Jurkat, Clone E6-1 (cell line): ENCODE measurements at regions not wholly inside any gene's neighbourhood (a gene's known extent, or its start where the extent isn't known, plus 50 kb on each side); places are given as distances from the start of the nearest gene placed in this dataset.
"Not testable (repeated sequence)": the region's sequence is repeated elsewhere in the genome, so short reads cannot be mapped to it uniquely, and the experiment has no call there.

Experiments used
- DNase-seq: peaks from one replicate; pipeline ENCODE4 v3.0.0-alpha.2; 2011; ENCODE audit warnings: low read depth, low spot score
- H3K4me3 ChIP-seq: 2 replicates; pipeline ENCODE4 v1.5.1; 2011; ENCODE audit warnings: mild to moderate bottlenecking, low read length, control low read depth, moderate library complexity

DNA sequence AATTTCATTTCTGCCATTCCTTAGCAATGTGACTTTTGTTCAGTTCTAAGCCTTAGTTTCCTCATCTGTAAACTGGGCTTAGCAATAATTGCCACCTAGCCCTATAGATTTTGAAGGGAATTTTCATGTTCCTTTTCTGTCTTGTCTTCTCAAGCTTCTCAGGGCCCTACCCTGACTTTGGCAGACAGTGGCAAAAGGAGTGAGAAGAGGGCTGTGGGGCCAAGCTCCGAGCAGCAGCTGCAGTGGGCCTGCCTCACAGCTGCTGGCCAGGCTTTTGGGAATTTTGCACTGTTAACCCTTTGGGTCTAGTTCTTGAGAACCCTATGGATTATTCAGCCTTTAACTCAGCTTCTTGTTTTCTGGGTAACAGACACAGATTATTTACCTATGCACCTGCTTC, 67.6 kb upstream of the IGSF1 start:
- DNase-seq: no peak

DNA sequence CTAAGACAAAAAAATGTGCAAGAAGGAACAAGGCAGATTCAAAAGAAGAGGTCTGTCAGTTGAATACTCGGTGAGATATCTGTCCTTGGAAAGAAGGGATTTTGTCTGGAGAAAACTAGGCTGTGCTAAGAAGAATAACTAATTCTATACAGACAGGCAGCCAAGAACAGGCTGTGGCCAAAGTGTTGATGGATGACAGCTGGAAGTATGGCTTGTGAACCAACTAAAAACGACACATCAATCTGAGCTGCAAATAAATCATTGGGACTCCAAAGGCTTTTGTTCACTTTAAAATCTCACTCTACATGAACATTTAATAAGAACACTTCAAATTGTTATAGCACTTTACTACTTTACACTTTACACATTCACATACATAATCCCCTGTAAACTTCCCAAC, 70.5 kb upstream of the IGSF1 start:
- DNase-seq: no peak
- no peak overlapping the region for H3K4me3 ChIP-seq

More for the DNA sequence above, 67.6 kb upstream of the IGSF1 start:
- H3K4me3 ChIP-seq: no peak overlapping the region

DNA sequence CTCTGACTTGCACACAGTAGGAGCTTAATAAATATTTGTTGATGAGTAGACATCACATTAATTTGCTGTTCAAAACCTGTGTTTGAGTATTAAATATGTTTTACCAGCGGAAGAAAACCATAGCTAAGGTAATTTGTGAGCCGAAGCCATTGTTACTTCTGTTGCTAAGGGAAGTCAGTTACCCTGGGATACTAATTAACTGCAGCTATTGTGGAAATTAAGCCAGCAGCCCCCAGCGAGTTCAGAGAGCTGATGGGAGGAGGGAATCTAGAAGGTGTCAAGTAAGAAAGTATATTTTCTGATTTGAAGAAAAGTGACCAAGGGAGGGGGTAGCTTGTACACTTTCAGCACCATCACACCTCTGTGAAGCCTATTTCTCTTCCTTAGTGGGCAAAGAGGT, 76.7 kb upstream of the IGSF1 start:
- H3K4me3 ChIP-seq: no peak overlapping the region
- DNase-seq: no peak

DNA sequence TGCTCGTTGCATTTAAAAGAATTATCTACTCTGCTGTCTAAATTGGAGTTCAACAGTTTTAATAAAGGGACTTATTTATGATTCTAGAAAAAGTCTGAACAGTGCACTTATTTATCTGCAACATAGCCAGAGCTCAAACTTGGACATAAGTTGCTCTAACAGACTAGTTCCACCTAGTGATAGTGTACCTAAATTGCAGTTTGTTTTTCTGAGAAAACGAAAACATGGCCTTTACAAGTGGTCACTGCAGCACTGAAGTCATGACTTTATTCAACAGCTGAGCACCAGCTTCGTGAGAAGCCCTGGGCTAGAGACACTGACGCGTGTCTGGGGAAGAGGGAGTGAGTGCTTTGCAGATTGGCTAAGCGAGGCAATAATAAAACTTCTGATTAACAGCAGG, 77.3 kb upstream of the IGSF1 start:
- no peak for DNase-seq

DNA sequence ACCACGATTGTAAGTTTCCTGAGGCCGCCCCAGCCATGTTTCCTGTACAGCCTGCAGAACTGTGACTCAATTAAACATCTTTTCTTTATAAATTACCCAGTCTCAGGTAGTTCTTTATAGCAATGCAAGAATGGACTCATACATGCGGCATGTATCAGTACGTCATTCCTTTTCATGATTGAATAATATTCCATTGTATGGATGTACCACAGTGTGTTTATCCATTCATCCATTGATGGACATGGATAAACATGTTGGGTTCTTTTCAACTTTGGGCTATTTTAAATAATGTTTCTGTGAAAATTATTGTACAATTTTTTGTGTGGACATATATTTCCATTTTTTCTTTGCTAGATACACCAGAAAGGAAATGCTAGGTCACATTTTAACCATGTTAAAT, 99.2 kb upstream of the IGSF1 start:
- DNase-seq: no peak
- H3K4me3 ChIP-seq: no peak overlapping the region

More for the DNA sequence above, 77.3 kb upstream of the IGSF1 start:
- H3K4me3 ChIP-seq: no peak overlapping the region

DNA sequence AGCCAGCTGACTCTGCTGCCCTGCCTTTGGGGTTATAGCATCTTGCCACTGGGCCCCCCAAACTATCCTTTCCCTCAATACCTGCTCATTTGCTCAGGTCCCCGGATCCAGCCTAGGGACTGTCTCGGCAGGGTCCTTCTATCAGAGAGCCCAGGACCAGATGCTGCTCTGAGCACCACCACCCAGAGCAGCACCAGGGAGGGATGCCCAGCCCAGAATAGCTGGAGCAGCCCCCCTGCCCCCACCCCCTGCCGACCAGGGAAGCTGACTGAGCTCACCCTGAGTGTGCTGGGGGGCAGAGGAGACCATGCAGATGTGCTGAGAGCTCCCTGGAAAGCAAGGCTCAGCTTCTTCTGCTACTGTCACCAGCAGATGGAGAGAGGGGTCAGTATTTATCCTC, 103.6 kb upstream of the IGSF1 start:
- no peak for DNase-seq
- no peak overlapping the region for H3K4me3 ChIP-seq

DNA sequence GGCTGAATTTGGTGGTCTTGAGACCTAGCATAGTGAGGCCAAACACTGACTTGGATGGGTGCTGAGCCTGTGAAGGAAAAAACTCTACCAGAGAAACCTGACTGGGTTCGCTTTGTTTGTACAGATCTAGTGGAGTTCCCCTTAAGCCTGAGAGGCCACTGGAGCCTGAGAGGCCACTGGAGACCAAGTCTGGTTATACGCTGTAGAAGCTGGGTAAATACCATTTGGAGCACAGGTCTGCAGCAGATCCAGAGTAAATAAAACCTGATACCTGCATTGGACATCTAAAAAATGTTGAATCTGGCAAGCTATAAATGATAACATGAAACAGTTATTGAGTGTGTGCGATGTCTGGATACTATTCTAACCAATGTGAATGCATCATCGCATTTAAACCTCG, 104.3 kb upstream of the IGSF1 start:
- no peak for DNase-seq
- H3K4me3 ChIP-seq: no peak overlapping the region

DNA sequence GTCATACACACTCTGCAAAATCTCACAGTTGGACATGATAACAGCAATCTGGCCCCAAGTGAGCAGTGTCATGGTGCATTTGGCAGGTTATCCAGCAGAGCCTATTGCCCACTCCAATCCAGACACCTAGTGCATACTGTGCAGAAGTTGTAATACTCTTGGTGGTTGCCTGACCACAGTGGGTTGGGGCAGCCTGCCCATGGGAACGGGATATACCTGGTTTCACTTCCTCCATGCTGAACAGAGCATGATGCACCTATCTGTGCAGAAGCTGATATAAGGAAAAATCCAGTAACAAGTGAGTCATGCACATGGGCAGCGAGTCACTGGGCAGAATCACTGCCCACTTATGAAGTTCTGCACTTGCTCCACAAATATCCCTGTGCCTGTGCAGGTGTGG, 105.3 kb upstream of the IGSF1 start:
- DNase-seq: no peak
- H3K4me3 ChIP-seq: no peak overlapping the region

DNA sequence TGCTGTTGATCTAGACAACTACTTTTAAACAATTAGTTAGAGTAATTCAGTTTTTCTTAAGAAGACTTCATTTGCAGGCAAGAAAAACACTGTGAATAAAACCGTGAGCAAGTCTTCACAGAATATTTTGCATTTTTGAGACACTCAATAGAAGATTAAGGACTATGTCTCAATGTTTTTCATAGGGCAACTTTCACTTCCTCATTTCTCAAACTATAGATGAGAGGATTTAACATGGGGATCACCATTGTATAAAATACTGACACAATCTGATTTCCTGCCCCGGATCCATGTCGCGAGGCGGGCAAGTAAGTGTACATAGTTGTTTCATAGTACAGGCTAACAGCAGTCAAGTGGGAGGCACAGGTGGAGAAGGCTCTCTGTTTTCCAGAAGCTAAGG, 108.8 kb upstream of the IGSF1 start:
- DNase-seq: no peak
- H3K4me3 ChIP-seq: no peak overlapping the region

DNA sequence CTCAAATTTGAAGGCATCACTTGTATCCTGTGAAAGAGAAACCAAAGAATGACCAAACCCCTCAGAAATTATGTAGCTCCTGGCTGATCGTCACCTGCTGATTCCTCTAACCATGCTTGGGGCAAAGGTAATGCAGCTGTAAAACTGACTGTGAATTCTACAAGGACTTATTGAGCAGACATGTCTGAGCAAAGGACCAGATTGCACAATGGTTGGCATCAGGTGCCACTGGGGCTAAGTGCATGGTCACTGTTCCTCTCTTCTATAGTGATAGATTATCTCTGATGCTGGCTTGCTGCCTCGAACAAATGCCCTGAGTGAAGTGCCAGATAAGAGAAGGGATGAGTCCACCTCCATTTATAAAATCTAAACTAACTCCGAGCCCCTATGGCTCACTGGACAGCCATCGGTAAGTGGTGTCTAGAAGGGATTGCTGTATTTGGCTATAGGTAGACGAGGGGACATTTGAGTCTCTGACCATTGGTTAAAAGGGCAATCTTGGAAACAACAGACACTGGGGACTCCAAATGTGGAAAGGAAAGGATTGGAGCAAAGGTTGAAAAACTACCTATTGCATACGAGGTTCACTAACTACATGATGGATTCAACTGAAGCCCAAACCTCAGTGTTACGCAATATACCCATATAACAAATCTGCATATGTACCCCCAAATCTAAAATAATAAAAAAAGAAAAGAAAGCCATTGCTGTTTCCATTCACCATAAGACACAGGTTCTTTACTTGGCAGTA, 110.7 kb upstream of the IGSF1 start:
- DNase-seq: no peak
- H3K4me3 ChIP-seq: no peak overlapping the region

DNA sequence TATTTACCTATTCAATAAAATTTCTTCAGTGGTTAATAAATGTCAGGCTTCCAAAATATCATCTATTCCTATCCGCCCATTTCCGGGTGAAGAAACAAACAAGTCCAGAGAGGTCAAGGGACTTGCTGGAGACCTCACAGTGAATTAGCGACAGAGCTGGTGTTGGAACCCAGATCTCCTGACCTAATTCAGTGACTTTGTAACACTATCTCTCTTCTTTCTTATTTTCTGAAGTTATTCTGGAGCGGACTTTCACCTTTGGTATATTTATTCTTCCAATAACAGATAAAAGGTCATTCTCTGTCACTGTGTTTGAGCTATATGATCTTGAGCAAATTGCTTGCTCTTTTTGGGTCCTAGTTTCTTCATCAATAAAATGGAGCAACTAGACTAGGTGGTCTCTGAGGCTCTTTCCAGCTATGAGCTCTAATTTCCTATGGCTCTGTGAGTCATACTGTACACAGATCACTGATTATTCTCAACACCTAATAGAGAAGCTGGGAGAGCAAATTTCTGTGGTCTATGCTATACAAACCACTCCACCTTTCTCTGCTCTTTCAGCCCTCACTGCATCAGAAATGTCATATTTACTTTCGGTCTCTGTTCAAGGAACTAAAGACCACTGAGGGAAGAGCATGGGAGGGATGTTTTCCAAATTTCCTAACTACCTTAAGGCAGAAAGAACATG, 113.2 kb upstream of the IGSF1 start:
- DNase-seq: no peak
- H3K4me3 ChIP-seq: no peak overlapping the region

DNA sequence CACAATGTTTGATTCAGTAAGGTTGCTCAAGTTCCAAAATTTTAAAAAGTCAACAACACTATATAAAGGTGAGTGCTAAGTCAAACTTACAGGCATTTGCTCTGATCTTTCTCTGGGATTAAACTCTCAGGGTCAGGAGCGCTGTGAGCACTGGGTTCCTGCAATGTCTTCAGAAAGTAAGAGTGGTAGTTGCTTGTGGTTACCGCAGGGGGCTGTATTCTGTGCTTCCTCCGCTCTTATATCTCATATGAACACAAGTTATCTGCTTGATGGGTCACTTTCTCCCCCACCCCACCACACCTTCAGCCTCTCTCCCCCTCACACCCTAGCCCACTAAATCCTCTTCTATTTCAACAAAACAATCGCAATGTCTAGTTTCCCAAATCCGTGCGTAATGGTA, 116.4 kb upstream of the IGSF1 start:
- no peak overlapping the region for H3K4me3 ChIP-seq
- DNase-seq: peak; percentile 3

DNA sequence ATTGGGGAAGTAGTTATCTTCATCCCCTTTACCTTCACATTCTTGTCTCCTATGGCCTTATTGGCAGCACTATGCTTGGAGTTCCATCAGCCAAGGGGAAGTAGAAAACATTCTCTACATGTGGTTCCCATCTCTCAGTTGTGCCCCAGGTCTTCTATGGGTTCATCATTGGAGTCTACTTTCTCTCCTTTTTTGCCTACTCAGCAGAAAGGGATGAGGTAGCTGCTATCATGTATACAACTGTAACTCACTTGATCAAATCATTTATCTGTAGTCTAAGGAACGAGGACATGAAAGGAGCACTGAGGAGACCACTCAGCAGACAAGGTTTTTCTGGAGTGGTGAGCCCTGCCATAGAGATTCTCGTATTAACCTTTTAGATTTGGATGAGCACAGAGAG, 119.0 kb upstream of the OR13H1 start:
- no peak overlapping the region for H3K4me3 ChIP-seq
- no peak for DNase-seq

DNA sequence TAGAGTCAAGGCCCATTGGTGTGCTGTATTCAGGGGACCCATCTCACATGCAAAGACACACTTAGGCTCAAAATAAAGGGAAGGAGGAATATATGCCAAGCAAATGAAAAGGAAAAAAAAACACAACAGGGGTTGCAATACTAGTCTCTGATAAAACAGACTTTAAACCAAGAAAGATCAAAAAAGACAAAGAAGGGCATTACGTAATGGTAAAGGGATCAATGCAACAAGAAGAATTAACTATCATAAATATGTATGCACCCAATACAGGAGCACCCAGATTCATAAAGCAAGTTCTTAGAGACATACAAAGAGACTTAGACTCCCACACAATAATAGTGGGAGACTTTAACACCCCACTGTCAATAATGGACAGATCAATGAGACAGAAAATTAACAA, 113.4 kb upstream of the OR13H1 start:
- not testable (repeated sequence) for H3K4me3 ChIP-seq, DNase-seq

DNA sequence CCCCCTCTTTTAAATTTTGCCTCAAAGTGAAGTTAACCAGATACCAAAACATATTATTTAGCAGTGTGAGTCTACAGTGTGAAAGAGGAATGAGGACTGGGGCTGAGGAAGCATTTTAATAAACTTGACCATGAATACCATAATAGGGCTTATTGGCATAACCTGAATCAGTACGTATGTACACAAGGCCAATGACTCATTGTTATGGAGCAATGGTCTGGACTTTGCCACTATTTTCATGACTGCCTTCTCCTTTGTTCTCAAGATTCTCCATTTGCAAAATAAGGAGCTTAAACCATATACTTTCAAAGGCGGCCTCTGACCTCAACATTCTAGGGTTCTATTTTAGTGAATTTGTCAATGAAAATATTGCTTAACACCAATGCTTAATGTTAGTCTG, 102.8 kb upstream of the OR13H1 start:
- no peak for DNase-seq
- no peak overlapping the region for H3K4me3 ChIP-seq

DNA sequence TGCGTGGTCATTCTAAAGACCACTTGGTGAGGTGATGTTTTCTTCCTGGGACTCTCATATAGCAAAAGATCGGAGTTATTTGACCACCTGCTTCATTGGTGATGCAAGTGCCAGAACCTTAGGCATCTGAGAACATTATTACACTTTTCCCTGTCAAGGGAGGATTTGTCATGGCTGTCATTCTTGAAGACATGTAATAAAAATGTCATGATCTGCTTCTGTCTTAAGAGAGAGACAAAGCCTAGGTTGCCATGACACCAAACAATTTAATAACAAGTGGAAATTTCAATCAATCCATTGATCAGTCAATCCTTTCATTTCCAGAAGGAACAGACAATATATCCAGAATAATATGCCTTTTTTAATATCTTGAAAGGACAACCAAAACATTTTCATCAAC, 97.9 kb upstream of the OR13H1 start:
- no peak overlapping the region for H3K4me3 ChIP-seq
- no peak for DNase-seq

DNA sequence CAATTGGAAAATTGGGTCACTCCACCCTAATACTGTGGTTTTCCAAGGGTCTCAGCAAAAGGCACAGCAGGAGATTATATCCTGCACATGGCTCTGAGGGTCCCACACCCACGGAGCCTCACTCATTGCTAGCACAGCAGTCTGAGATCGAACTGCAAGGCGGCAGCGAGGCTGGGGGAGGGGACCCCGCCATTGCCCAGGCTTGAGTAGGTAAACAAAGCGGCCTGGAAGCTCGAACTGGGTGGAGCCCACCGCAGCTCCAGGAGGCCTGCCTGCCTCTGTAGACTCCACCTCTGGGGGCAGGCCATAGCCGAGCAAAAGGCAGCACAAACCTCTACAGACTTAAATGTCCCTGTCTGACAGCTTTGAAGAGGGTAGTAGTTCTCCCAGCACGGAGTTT, 82.0 kb upstream of the OR13H1 start:
- DNase-seq, H3K4me3 ChIP-seq: not testable (repeated sequence)

DNA sequence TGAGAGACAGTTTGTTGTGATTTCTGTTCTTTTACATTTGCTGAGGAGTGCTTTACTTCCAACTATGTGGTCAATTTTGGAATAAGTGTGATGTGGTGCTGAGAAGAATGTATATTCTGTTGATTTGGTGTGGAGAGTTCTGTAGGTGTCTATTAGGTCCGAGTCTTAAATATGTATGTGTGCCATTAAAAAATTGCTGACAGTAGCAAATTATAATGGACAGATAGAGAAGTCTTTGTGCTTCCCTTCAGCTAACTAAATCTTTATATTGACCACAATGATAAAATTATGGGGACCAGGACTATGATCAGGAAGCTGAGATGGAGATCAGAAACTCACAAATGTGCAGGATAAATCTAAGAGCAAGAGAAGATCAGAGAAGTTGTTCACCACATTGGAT, 70.1 kb upstream of the OR13H1 start:
- H3K4me3 ChIP-seq, DNase-seq: not testable (repeated sequence)

DNA sequence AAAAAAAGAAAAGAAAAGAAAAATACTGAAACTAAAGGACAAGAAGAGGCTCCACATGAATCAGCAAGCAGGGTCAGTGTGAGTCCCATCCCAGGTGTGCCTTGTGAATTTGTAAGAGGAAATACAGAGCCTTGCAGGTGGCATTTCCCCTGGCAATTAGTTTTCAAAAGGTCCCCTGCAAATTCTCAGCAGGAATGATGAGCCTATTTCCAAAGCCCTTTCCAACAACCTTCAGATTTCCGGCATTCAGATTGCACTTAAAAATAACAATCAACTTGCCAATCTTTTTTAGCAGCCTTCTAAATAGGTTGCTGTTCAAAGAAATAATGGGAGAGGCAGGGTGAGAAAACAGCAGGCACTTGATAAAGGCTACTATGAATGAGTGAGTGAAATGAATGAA, 66.4 kb upstream of the OR13H1 start:
- H3K4me3 ChIP-seq: no peak overlapping the region
- DNase-seq: no peak
